ENCODE measurements at regions not wholly inside any gene's neighbourhood (a gene's known extent, or its start where the extent isn't known, plus 50 kb on each side); places are given as distances from the start of the nearest gene placed in this dataset.
"Not testable (repeated sequence)": the region's sequence is repeated elsewhere in the genome, so short reads cannot be mapped to it uniquely, and the experiment has no call there.

- no peak for DNase-seq (ENCODE audit: low read depth)
These were observed 129.0 kb upstream of the RREB1 start for GRCh38 chr6:6978731-6979130.

- no peak for DNase-seq (ENCODE audit: low read depth)
These were observed 126.7 kb upstream of the RREB1 start for GRCh38 chr6:6980999-6981597.

GRCh38 chr6:6981681-6982322 is 126.0 kb upstream of the RREB1 start:
- peak; percentile 17 for DNase-seq (ENCODE audit: low read depth)

- DNase-seq (ENCODE audit: low read depth) = no peak
These were observed 125.1 kb upstream of the RREB1 start for GRCh38 chr6:6982663-6983062.

GRCh38 chr6:6984585-6985366 is 123.0 kb upstream of the RREB1 start:
- DNase-seq (ENCODE audit: low read depth) = no peak

GRCh38 chr6:6986344-6986743 is 121.4 kb upstream of the RREB1 start:
- DNase-seq (ENCODE audit: low read depth) = no peak

- DNase-seq (ENCODE audit: low read depth) = no peak
These were observed 120.0 kb upstream of the RREB1 start for GRCh38 chr6:6987749-6988148.

- not testable (repeated sequence) for DNase-seq (ENCODE audit: low read depth)
These were observed 117.7 kb upstream of the RREB1 start for GRCh38 chr6:6990059-6990458.

- DNase-seq (ENCODE audit: low read depth) = no peak
These were observed 114.1 kb upstream of the RREB1 start for GRCh38 chr6:6993503-6994237.

- no peak for DNase-seq (ENCODE audit: low read depth)
These were observed 113.0 kb upstream of the RREB1 start for GRCh38 chr6:6994796-6995195.

- no peak for DNase-seq (ENCODE audit: low read depth)
These were observed 112.4 kb upstream of the RREB1 start for GRCh38 chr6:6995328-6995727.

- DNase-seq (ENCODE audit: low read depth) = no peak
These were observed 111.6 kb upstream of the RREB1 start for GRCh38 chr6:6996124-6996523.

GRCh38 chr6:6997263-6998193 is 110.2 kb upstream of the RREB1 start:
- no peak for DNase-seq (ENCODE audit: low read depth)

GRCh38 chr6:6998194-6998569 is 109.6 kb upstream of the RREB1 start:
- no peak for DNase-seq (ENCODE audit: low read depth)

GRCh38 chr6:7000825-7001777 is 106.7 kb upstream of the RREB1 start:
- no peak for DNase-seq (ENCODE audit: low read depth)

GRCh38 chr6:7003041-7003440 is 104.7 kb upstream of the RREB1 start:
- no peak for DNase-seq (ENCODE audit: low read depth)

- no peak for DNase-seq (ENCODE audit: low read depth)
These were observed 103.0 kb upstream of the RREB1 start for GRCh38 chr6:7004581-7005297.

- no peak for DNase-seq (ENCODE audit: low read depth)
These were observed 101.1 kb upstream of the RREB1 start for GRCh38 chr6:7006515-7007191.

GRCh38 chr6:7008451-7008988 is 99.2 kb upstream of the RREB1 start:
- DNase-seq (ENCODE audit: low read depth) = no peak

All from M059J (cell line).